ENCODE measurements at regions not wholly inside any gene's neighbourhood (a gene's known extent, or its start where the extent isn't known, plus 50 kb on each side); places are given as distances from the start of the nearest gene placed in this dataset.

- H3K4me3 ChIP-seq (ENCODE audit: low read depth in 1 of 2, low read length in 1 of 2), result no peak overlapping the region
- no peaks in the 10 kb centered on the region for H3K36me3 ChIP-seq
- H3K9me3 ChIP-seq, result no peaks in the 10 kb centered on the region
- H3K4me1 ChIP-seq (ENCODE audit: control insufficient read depth in 1 of 2, insufficient read depth in 1 of 2, low read depth in 1 of 2, low read length in 1 of 2), result no peaks in the 10 kb centered on the region
- no peak for TF ChIP-seq CTCF (IDR thresholded peaks at IDR 0.05)
- no peaks in the 10 kb centered on the region for H3K27me3 ChIP-seq
- no peak overlapping the region for H3K27ac ChIP-seq
These were observed 127.9 kb upstream of the NOL4 start for GRCh38 chr18:34352385-34353163.

DNA sequence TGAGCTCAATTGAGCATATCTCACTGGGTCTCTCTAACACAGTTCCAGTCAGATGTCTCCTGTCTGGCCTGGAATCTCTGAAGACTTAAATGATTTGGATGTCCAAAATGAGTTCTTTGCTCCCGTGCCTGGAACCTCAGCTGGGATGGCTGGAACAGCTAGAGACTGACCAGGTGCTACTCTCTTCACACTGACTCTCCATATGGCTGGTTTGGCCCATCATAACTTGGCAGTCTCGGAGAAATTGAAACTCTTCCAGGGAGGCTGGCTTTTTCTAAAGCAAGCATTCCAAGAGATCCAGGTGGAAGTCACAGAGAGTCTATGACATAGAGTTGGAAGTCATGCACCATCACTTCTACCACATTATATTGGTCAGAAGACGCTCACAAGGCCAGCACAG lies 129.6 kb upstream of the NOL4 start:
- no peak overlapping the region for H3K27ac ChIP-seq
- TF ChIP-seq CTCF (IDR thresholded peaks at IDR 0.05), result no peak

GRCh38 chr18:34357944-34358580 lies 133.3 kb upstream of the NOL4 start:
- Histone ChIP-seq H3K4me1 (ENCODE audit: control insufficient read depth in 1 of 2, insufficient read depth in 1 of 2, low read depth in 1 of 2, low read length in 1 of 2) (no peaks in the 10 kb centered on the region), H3K27ac (no peak overlapping the region), H3K36me3 (no peaks in the 10 kb centered on the region), H3K27me3 (no peaks in the 10 kb centered on the region), H3K9me3 (no peaks in the 10 kb centered on the region), H3K4me3 (ENCODE audit: low read depth in 1 of 2, low read length in 1 of 2) (no peak overlapping the region)
- no peak for TF ChIP-seq CTCF (IDR thresholded peaks at IDR 0.05)

More for the DNA sequence above, 129.6 kb upstream of the NOL4 start:
- no peaks in the 10 kb centered on the region for H3K4me1 ChIP-seq (ENCODE audit: control insufficient read depth in 1 of 2, insufficient read depth in 1 of 2, low read depth in 1 of 2, low read length in 1 of 2)
- H3K27me3 ChIP-seq, result no peaks in the 10 kb centered on the region
- no peaks in the 10 kb centered on the region for H3K36me3 ChIP-seq
- H3K4me3 ChIP-seq (ENCODE audit: low read depth in 1 of 2, low read length in 1 of 2), result no peak overlapping the region
- H3K9me3 ChIP-seq, result no peaks in the 10 kb centered on the region

GRCh38 chr18:34358923-34359322 lies 134.2 kb upstream of the NOL4 start:
- TF ChIP-seq CTCF (IDR thresholded peaks at IDR 0.05), result no peak
- H3K27ac ChIP-seq, result no peak overlapping the region
- no peaks in the 10 kb centered on the region for H3K4me1 ChIP-seq (ENCODE audit: control insufficient read depth in 1 of 2, insufficient read depth in 1 of 2, low read depth in 1 of 2, low read length in 1 of 2)
- H3K9me3 ChIP-seq, result no peaks in the 10 kb centered on the region
- H3K36me3 ChIP-seq, result no peaks in the 10 kb centered on the region
- no peak overlapping the region for H3K4me3 ChIP-seq (ENCODE audit: low read depth in 1 of 2, low read length in 1 of 2)
- no peaks in the 10 kb centered on the region for H3K27me3 ChIP-seq

DNA sequence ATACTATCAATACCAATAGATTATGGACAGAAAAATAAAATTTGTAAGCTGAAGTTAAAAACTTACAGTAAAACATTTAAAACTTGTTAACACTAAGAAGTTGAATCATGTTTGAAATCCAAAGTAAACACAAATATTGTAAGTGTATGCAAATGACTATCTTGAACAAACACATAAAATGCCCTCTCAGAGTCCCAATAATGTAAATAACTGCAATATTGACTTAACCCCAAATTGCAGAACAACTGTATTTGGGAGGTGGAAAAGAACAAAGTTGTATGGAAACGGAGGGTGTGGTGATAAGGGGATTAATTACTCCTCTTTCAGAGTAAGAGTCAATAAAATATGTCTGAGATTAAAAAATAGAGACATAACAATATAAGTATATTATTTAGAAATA lies 140.0 kb upstream of the NOL4 start:
- Histone ChIP-seq H3K9me3 (no peaks in the 10 kb centered on the region), H3K4me1 (ENCODE audit: control insufficient read depth in 1 of 2, insufficient read depth in 1 of 2, low read depth in 1 of 2, low read length in 1 of 2) (no peaks in the 10 kb centered on the region), H3K36me3 (no peaks in the 10 kb centered on the region), H3K27me3 (no peaks in the 10 kb centered on the region), H3K27ac (no peak overlapping the region), H3K4me3 (ENCODE audit: low read depth in 1 of 2, low read length in 1 of 2) (no peak overlapping the region)
- TF ChIP-seq CTCF (IDR thresholded peaks at IDR 0.05), result no peak

Measured in neutrophil (primary cell).